IMR-90 (cell line): ENCODE measurements at regions not wholly inside any gene's neighbourhood (a gene's known extent, or its start where the extent isn't known, plus 50 kb on each side); places are given as distances from the start of the nearest gene placed in this dataset.

ENCODE experiments used
- MAZ ChIP-seq: IDR thresholded peaks from 2 replicates; pipeline ENCODE4 v1.6.1; 2012; ENCODE audit warnings: low read depth, mild to moderate bottlenecking, low read length, improper control_type of control experiment, moderate library complexity, borderline replicate concordance
- POLR2A ChIP-seq: IDR thresholded peaks from 2 replicates; pipeline ENCODE4 v1.6.1; 2012; ENCODE audit warnings: mild to moderate bottlenecking, low read depth, low read length
- RAD21 ChIP-seq: IDR thresholded peaks from 2 replicates; pipeline ENCODE4 v1.6.1; 2012; ENCODE audit warnings: low read length, improper control_type of control experiment

DNA sequence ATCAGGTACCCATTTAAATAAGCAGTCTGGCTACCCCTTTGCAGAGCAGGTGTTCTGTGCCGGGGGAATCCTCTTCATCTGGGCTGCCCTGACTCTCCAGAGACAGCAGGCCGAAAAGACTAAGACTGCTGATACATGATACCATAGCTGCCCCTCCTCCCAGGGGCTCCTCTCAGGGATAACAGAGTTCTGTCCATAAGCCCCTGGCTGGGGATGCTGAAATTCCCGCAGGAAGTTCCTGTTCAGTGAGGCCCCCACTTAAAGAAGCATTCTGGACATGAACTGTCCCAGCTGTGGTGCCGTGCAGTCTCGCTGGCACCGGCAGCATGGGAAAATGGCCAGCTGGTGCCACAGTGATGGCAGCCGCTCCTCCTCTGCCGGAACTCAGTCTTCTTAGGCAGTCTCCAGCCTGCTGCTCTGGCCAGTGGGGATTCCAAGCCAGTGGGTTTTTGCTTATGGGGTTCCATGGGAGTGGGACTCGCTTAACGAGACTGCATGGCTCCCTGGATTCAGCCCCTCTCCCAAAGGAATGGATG, 1026.2 kb downstream of the NAALADL2 start:
- TF ChIP-seq POLR2A (no peak), RAD21 (no peak), MAZ (no peak)
